ENCODE measurements at regions not wholly inside any gene's neighbourhood (a gene's known extent, or its start where the extent isn't known, plus 50 kb on each side); places are given as distances from the start of the nearest gene placed in this dataset.

DNA sequence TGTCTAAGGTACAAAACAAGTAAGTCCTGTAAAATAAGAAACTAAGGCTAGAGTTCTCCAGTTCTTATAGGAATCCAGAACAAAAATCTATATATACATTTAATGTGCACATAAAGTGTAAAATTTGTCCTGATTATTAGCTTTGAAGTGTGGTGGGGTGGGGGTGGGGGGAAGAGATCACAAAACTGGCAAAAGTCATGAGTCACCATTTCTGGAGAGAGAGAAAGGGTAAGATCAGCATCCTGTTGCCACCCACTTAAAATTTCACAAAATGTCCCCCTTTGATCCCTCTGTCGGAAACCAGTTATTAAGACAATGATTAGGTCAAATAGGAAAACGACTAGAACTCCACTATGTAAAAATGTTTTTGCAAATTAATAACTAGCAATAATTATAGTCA is 482.0 kb upstream of the POU3F2 start:
- TF ChIP-seq, protein P1, sequence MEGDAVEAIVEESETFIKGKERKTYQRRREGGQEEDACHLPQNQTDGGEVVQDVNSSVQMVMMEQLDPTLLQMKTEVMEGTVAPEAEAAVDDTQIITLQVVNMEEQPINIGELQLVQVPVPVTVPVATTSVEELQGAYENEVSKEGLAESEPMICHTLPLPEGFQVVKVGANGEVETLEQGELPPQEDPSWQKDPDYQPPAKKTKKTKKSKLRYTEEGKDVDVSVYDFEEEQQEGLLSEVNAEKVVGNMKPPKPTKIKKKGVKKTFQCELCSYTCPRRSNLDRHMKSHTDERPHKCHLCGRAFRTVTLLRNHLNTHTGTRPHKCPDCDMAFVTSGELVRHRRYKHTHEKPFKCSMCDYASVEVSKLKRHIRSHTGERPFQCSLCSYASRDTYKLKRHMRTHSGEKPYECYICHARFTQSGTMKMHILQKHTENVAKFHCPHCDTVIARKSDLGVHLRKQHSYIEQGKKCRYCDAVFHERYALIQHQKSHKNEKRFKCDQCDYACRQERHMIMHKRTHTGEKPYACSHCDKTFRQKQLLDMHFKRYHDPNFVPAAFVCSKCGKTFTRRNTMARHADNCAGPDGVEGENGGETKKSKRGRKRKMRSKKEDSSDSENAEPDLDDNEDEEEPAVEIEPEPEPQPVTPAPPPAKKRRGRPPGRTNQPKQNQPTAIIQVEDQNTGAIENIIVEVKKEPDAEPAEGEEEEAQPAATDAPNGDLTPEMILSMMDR (IDR thresholded peaks at IDR 0.05; ENCODE audit: insufficient read depth, low read depth, low read length), result no peak
- no peak for TF ChIP-seq EZH2 (IDR thresholded peaks at IDR 0.05; ENCODE audit: insufficient read depth, low read length)
